ENCODE measurements at regions not wholly inside any gene's neighbourhood (a gene's known extent, or its start where the extent isn't known, plus 50 kb on each side); places are given as distances from the start of the nearest gene placed in this dataset.
"Not testable (repeated sequence)": the region's sequence is repeated elsewhere in the genome, so short reads cannot be mapped to it uniquely, and the experiment has no call there.

DNA sequence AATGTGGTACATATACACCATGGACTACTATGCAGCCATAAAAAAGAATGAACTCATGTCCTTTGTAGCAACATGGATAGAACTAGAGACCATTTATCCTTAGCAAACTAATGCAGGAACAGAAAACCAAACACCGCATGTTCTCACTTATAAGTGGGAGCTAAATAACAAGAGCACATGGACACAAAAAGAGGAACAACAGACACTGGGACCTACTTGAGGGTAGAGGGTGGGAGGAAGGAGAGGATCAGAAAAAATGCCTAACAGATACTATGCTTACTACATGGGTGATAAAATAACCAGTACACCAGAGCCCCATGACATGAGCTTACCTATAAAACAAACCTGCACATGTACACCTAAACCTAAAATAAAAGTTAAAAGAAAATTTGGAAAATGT, 82.0 kb upstream of the ADRB2 start:
- DNase-seq = not testable (repeated sequence)

DNA sequence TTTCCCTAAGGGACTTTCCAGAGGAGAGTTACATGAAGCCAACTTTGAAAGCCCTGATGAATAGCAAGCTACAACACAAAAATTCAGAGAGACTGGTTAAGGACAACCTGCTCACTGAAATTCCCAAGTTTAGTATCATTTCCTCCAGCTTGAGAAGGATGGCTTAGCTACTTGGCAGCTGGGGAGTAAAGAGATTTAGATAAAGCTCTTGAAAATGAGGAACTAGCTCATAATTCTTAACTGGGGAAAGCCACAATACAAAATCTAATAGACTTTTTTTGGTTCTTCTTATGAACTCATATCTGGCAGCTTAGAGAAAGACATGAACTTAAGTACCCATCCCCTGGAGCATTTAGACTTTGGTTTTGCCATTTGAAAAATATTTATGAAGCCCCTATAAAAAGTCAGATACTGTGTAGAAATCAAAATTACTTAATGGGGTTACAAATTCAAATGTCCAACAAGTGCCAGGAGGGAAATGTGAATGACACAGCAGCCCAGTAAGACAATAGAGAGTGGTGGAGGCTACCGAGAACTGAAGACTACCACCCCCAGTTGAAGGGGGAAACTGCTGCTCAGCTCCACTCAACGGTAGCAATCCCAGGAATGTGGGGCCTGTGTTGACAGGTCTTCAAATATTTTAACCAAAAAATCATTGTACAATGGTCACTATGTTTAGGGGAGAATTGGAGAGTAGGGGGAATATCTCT, 79.4 kb upstream of the ADRB2 start:
- no peak for DNase-seq

DNA sequence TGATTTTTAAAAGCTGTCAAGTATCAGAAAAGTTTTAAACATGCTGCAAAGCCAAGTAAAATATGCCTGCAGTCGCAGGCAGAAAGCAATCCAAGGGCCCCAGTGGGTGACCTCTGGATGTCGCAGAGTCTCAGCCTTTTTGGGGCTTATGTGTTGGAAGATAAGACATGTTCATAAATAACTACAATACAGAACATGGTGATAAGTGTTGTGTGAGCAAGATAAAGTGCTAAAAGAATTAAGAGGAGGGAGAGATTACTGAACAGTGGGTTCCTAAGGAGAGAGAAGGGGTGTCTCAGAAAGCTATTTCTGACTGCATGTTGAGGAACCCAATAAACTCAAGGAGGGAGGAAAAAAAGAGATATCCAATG, 78.9 kb upstream of the ADRB2 start:
- no peak for DNase-seq

DNA sequence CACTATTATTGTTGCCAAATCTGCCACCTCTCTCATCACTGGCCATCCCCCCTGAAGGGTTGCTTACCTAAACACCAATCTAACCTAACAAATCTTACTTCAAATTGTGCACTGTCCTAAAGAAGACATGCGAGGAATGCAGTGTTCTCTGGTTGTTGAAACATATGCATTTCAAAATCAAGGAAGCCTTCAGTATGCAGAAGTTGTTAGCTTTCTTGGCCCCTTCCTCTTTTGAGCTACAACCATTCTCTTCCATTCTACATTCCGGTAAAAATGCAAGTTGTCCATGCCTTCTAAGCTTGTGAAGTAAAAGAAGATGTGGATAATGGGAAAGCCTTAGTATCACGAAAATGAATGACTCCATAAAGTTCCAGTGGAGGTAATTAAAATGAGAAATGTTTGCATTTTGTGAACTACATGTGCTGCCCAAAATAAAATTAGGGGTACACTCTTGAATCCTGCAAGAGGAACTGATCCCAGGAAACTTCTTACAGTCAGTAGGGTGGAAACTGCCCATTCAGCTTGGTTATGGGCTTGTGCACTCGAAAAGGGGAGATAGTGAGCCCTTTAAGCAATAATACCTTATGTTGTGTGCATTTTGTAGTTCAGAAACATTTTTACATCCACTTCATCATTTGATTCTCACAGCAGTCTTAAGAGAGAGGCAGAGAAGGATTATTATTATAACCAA, 77.6 kb upstream of the ADRB2 start:
- no peak for DNase-seq

DNA sequence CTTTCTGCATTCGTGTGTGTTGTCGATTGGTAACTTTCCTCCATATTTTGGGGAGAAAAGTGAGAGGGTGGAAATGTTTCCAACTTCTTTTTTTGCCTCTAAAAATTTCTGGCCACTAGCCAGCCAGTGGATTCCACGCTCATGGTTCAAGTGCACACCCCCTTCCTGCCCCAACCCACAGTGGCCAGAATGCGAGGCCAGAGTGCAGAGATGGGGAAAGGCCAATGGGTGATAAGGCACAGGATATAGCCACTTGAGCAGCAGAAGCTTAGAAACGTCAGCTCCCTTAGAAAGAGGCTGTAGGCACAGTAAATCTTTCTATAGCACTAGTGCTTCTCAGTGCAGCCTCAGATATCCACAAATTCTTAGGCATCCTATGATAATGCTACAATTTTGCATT, 75.8 kb upstream of the ADRB2 start:
- DNase-seq = no peak

DNA sequence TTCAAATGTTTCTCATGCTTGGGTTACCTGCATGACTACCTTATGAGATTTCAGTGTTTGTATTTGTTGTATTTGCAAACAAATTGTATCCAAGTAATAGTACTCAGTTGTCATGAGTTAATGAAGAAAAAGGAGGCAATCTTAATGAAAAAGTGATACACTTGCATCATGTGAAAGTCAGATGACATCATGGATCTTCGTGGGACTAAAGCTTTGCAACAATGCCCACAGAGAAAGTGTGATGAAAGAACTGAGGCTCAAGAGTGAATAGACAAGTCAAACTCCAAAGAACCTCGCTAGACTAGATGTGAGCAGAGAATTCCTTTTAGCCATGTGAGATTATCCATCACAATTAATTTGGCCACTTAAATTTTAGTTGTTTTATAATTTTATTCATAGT, 75.4 kb upstream of the ADRB2 start:
- DNase-seq = no peak

DNA sequence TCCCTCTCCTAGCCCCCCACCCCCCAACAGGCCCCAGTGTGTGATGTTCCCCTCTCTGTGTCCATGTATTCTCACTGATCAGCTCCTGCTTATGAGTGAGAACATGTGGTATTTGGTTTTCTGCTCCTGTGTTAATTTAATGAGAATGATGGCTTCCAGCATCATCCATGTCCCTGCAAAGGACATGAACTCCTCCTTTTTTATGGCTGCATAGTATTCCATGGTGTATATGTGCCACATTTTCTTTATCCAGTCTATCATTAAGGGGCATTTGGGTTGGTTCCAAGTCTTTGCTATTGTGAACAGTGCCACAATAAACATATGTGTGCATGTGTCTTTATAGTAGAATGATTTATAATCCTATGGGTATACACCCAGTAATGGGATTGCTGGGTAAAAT, 74.0 kb upstream of the ADRB2 start:
- DNase-seq = not testable (repeated sequence)

DNA sequence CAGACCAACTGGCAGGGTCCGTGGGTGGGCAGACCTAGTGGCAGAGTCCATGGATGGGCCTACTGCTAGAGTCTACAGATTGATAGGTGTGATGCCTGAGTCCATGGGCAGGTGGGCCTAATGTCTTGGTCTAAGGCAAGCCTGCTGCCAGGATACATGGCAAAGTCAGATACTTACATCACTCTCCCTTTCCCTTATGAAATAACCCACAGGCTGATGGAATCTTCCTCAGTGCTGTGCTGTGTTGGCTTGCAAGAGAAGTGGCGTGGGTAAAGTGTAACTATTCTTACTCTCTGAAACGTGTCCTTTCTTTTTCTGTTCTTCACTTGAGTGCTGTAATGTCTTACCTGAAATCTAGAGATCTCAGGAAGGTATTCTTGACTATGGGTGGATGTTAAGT, 67.3 kb upstream of the ADRB2 start:
- no peak for DNase-seq

DNA sequence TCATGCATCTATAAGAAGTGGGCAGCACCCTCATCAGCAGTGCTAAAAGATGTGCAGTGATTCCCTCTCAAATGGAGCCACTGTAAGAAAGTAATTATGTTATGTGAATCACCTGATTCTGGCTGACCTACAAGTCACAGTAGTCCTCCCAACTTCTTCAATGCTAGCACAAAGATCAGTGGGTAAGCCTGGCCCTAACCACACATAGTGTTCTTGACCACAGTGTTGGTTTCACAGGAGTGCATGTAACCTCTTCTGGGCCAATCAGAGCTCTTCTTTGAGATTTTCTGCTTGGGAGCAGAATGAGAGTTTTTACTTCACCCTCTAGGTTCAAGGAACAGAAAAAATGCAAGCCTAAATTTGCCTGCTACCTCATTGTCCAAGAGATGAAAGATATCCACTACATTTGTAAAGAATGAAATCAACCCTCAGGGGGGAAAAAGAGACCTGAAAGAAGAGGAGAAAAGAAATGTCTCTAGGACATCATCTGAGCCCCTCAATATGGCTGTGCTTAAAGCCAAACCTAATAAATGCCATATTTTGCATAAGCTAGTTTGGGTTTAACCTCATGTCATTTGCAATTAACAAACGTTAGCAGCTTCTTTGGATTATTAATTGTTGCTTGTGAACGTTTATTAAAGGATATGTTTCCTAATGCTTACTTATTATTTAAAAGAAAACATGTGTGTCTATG, 65.3 kb upstream of the ADRB2 start:
- DNase-seq = no peak

DNA sequence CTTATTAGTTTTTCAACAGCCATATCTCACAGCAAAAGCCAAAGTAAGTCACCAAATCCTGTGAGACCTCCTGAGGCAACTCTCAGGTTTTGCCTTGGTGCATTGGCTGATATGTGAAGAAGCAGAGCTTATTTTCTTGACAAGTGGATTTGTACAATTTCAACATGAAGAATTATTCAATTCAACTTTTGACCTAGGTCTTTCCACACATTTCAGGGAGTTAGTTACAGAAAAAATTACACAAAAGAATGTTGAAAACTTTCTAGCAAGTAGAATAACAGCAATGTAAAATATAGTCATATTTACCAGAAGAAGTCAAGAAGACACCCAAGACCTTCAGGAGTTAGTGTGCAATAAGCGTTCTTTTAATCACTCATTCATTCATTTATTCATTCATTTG, 62.4 kb upstream of the ADRB2 start:
- no peak for DNase-seq

DNA sequence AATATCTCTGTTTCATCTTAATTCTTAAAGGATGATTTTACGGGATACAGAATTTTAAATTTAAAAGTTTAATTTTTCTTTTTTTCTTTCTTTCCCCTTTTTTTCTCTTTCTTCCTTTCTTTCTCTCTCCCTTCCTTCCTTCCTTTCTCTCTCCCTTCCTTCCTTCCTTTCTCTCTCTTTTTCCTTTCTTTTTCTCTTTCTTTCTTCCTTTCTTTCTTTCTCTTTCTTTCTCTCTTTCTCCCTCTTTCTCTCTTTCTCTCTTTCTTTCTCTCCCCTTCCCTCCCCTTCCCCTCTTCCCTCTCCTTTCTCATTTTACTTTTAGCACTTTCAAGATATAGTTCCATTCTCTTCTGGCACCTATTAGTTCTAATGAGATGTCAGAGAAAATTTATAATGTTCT, 61.4 kb upstream of the ADRB2 start:
- DNase-seq = no peak

DNA sequence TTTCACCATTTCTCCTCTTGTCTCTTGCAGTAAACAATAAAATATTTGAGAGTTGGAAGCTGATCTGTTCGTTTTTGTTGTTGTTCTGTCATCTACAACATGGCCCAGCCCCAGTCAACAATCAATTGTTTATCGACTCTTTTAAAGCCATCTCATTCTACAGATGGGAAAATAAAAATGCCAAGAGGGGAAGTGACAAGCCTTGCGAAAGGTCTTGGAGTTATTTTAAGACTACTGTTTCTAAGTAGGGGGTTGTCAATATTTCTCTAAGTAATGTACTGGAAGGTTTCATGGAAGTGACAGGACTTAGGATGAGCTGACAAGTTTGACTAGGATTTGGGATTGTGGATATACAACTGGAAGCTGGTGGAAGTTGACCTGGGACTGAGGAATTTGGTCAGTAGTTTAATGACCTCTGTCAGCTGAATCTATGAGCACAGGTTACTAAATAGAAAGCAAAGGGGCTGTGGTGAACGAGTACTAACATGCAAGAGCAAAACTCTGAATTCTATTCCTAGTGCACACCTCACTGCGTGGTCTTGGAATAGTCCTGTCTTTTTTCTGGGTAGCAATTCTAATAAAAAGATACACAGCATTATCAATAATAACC, 57.5 kb upstream of the ADRB2 start:
- DNase-seq = no peak

DNA sequence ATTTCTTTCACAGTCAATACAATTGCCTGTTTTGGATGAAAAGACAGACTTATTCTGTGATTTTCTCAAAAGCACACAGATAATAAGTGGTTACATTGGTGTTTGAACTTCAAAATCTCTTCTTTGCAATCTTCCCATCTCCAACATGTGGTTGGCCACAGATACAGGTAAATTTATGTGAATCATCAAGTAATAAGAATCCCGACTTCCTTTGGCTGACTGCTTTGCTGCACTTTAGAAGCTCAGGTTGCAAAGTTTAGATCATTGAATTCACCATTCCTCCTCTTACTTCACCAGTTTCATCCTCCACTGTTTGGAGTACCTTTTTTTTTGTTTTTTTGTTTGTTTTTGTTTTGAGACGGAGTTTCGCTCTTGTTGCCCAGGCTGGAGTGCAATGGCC, 56.5 kb upstream of the ADRB2 start:
- no peak for DNase-seq

DNA sequence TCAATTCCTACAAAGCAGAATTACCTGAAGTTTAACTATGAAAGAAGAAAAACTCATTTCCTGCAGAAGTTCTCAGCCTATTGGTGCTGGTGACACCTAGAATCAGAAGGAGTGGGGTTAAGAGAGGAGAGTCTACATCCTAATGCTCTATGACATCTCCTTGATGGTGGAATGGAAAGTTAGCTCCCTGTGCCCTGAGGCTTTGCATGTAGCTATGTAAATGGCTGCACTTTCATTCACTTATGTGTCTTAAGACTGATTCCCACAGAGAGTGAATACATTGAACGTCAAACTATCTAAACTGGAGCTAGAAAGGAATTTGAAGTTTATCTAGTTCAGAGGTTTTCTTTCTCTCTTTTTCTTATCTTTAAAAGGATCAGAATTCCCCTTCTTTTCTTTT, 52.1 kb upstream of the ADRB2 start:
- no peak for DNase-seq

DNA sequence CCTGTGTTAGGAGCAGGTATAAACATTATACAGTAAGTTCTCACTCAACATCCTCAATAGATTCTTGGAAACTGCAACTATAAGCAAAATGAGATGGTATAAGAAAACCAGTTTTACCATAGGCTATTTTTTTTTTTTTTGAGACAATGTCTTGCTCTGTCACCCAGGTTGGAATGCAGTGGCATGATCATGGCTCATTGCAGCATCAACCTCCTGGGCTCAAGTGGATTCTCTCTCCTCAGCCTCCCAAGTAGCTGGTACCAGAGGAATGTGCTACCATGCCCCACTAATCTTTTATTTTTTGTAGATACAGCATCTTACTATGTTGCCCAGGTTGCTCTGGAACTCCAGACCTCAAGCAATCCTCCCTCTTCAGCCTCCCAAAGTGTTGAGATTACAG, 50.1 kb upstream of the ADRB2 start:
- DNase-seq = no peak
